H1 (cell line): ENCODE measurements at regions not wholly inside any gene's neighbourhood (a gene's known extent, or its start where the extent isn't known, plus 50 kb on each side); places are given as distances from the start of the nearest gene placed in this dataset.

Experiments
- CTCF ChIA-PET: fragments of 300-600 bp; sonication (Branson Sonifier 250); formaldehyde crosslinking; loops from one replicate; lab custom pipeline; 2021; ENCODE audit not compliant: partially characterized antibody; lab: Charles Lee
- POLR2A ChIA-PET: fragments of 300-600 bp; sonication (Branson Sonifier 250); formaldehyde crosslinking; loops from one replicate; lab custom pipeline; 2021; ENCODE audit warnings: inconsistent platforms; ENCODE audit not compliant: partially characterized antibody; lab: Charles Lee
- DNase-seq, 2 experiments: peaks; one replicate each; pipeline versions ENCODE4 v3.0.0 to v3.0.0-alpha.2; 2010 to 2022; ENCODE audit warnings: low spot score in 2 of 2, low read depth in 1 of 2, mixed read lengths in 1 of 2
- FAIRE-seq: peaks from 2 replicates; lab custom pipeline; 2011; peaks lifted over from hg19 to GRCh38; lab: Jason Lieb, UNC
- H2AFZ ChIP-seq: 2 replicates; pipeline ENCODE4 v1.8.1; 2012; ENCODE audit warnings: low read length, inconsistent platforms
- H2AK5ac ChIP-seq: 2 replicates; pipeline ENCODE4 v1.6.1; 2013; ENCODE audit warnings: low read depth, low read length
- H2BK120ac ChIP-seq: replicated peaks from 2 replicates; pipeline ENCODE3; 2013; ENCODE audit warnings: low read depth, low read length, inconsistent platforms
- H2BK12ac ChIP-seq: 2 replicates; pipeline ENCODE4 v1.6.1; 2013; ENCODE audit warnings: low read depth, low read length
- H2BK15ac ChIP-seq: 2 replicates; pipeline ENCODE4 v1.6.1; 2013; ENCODE audit warnings: low read length
- H2BK20ac ChIP-seq: 2 replicates; pipeline ENCODE4 v1.6.1; 2013; ENCODE audit warnings: low read length
- H2BK5ac ChIP-seq: 2 replicates; pipeline ENCODE4 v1.6.1; 2013; ENCODE audit warnings: low read depth, low read length
- H3K14ac ChIP-seq: 2 replicates; pipeline ENCODE4 v1.6.1; 2013; ENCODE audit warnings: inconsistent platforms; ENCODE audit not compliant: insufficient read length
- H3K18ac ChIP-seq: 2 replicates; pipeline ENCODE4 v1.6.1; 2013; ENCODE audit warnings: low read length; ENCODE audit errors: extremely low read depth
- H3K23ac ChIP-seq: 2 replicates; pipeline ENCODE4 v1.6.1; 2013; ENCODE audit warnings: inconsistent platforms; ENCODE audit not compliant: insufficient read length
- H3K23me2 ChIP-seq: 2 replicates; pipeline ENCODE4 v1.6.1; 2013; ENCODE audit warnings: low read depth, low read length
- H3K27ac ChIP-seq: 2 replicates; pipeline ENCODE4 v1.6.1; 2011; ENCODE audit warnings: low read depth, low read length, inconsistent platforms
- H3K27me3 ChIP-seq, 4 experiments: replicated peaks in 1 of 4; 1 replicate in 1 of 4; 2 replicates in 3 of 4; pipeline versions ENCODE4 v1.6.1 to v1.8.1; 2011 to 2013; ENCODE audit warnings: low read length in 3 of 4, mild to moderate bottlenecking in 3 of 4, inconsistent platforms in 2 of 4, mixed read lengths in 2 of 4, moderate library complexity in 1 of 4; ENCODE audit not compliant: control insufficient read depth in 3 of 4, insufficient read depth in 3 of 4; ENCODE audit errors: extremely low read depth in 1 of 4
- H3K36me3 ChIP-seq, 4 experiments: 2 replicates each; pipeline versions ENCODE4 v1.6.1 to v1.8.1; 2011 to 2013; ENCODE audit warnings: mild to moderate bottlenecking in 4 of 4, low read length in 3 of 4, moderate library complexity in 2 of 4, control low read depth in 1 of 4, inconsistent platforms in 1 of 4; ENCODE audit not compliant: insufficient read depth in 4 of 4, control insufficient read depth in 2 of 4
- H3K4ac ChIP-seq: replicated peaks from 2 replicates; pipeline ENCODE3; 2013; ENCODE audit warnings: low read length, low read depth, mixed read lengths, inconsistent platforms; ENCODE audit not compliant: insufficient read length
- H3K4me1 ChIP-seq, 4 experiments: replicated peaks in 1 of 4; 1 replicate in 1 of 4; 2 replicates in 3 of 4; pipeline versions ENCODE4 v1.6.1 to v1.8.1; 2011 to 2013; ENCODE audit warnings: low read length in 3 of 4, inconsistent platforms in 2 of 4, mixed read lengths in 1 of 4; ENCODE audit not compliant: insufficient read depth in 4 of 4, control insufficient read depth in 3 of 4
- H3K4me2 ChIP-seq, 2 experiments: 2 replicates each; pipeline versions ENCODE4 v1.6.1 to v1.8.1; 2011 to 2013; ENCODE audit warnings: low read depth in 2 of 2, low read length in 2 of 2, control low read depth in 1 of 2, inconsistent platforms in 1 of 2, mild to moderate bottlenecking in 1 of 2; ENCODE audit not compliant: insufficient read depth in 1 of 2
- H3K4me3 ChIP-seq, 4 experiments: fragments of 200-600, 300-600 bp in 1 of 4; sonication (generic), shearing (Covaris generic), sonication (Bioruptor Twin) in 1 of 4; 2 replicates each; pipeline versions ENCODE4 v1.5.1 to v1.8.1; 2011 to 2016; ENCODE audit warnings: low read length in 4 of 4, low read depth in 3 of 4, control low read depth in 2 of 4, inconsistent platforms in 2 of 4, mild to moderate bottlenecking in 2 of 4, mixed read lengths in 1 of 4, moderate library complexity in 1 of 4; ENCODE audit not compliant: insufficient read depth in 2 of 4; ENCODE audit errors: extremely low read depth in 1 of 4
- H3K56ac ChIP-seq: replicated peaks from 2 replicates; pipeline ENCODE3; 2013; ENCODE audit warnings: low read depth, mild to moderate bottlenecking, mixed read lengths, low read length, inconsistent platforms; ENCODE audit not compliant: insufficient read length
- H3K79me1 ChIP-seq: 2 replicates; pipeline ENCODE4 v1.6.1; 2013; ENCODE audit warnings: low read depth, low read length, control low read depth
- H3K79me2 ChIP-seq, 2 experiments: 2 replicates each; pipeline versions ENCODE4 v1.6.1 to v1.8.1; 2012 to 2013; ENCODE audit warnings: low read length in 2 of 2, mild to moderate bottlenecking in 2 of 2, inconsistent platforms in 1 of 2; ENCODE audit not compliant: insufficient read depth in 2 of 2, control insufficient read depth in 1 of 2
- H3K9ac ChIP-seq, 4 experiments: replicated peaks in 1 of 4; 1 replicate in 1 of 4; 2 replicates in 3 of 4; pipeline versions ENCODE4 v1.6.1 to v1.8.1; 2011 to 2013; ENCODE audit warnings: low read depth in 3 of 4, low read length in 3 of 4, control low read depth in 2 of 4, mild to moderate bottlenecking in 2 of 4, moderate library complexity in 2 of 4, inconsistent platforms in 1 of 4; ENCODE audit errors: extremely low read depth in 1 of 4
- H3K9me3 ChIP-seq, 2 experiments: 2 replicates each; pipeline versions ENCODE4 v1.6.1 to v1.8.1; 2012 to 2013; ENCODE audit warnings: mild to moderate bottlenecking in 2 of 2, moderate library complexity in 2 of 2, control low read depth in 1 of 2, inconsistent platforms in 1 of 2, low read depth in 1 of 2, low read length in 1 of 2, mixed read lengths in 1 of 2; ENCODE audit not compliant: insufficient read depth in 2 of 2
- H4K20me1 ChIP-seq, 2 experiments: replicated peaks in 1 of 2; 2 replicates each; pipeline versions ENCODE3 to v1.8.1; 2011 to 2013; ENCODE audit warnings: inconsistent platforms in 2 of 2, low read length in 2 of 2, mild to moderate bottlenecking in 1 of 2; ENCODE audit not compliant: insufficient read depth in 2 of 2, control insufficient read depth in 1 of 2
- H4K5ac ChIP-seq: 2 replicates; pipeline ENCODE4 v1.6.1; 2013; ENCODE audit warnings: low read length, low read depth, mixed read lengths, inconsistent platforms; ENCODE audit not compliant: insufficient read length
- H4K8ac ChIP-seq: 2 replicates; pipeline ENCODE4 v1.8.0; 2013; ENCODE audit warnings: mild to moderate bottlenecking, moderate library complexity, low read length, inconsistent platforms; ENCODE audit not compliant: insufficient read depth; ENCODE audit errors: extremely low read depth
- H4K91ac ChIP-seq: replicated peaks from 2 replicates; pipeline ENCODE3; 2013; ENCODE audit warnings: low read length, mixed read lengths, inconsistent platforms; ENCODE audit not compliant: insufficient read length
- CTBP2 ChIP-seq: IDR thresholded peaks from 2 replicates; pipeline ENCODE4 v1.7.0; 2011; ENCODE audit warnings: borderline replicate concordance, mild to moderate bottlenecking, moderate library complexity, mixed read lengths, low read length; ENCODE audit not compliant: insufficient read depth, insufficient read length
- EGR1 ChIP-seq: IDR thresholded peaks from 2 replicates; pipeline ENCODE4 v1.6.1; 2011; ENCODE audit warnings: low read depth, low read length, borderline replicate concordance
- KDM1A ChIP-seq: fragments of 200-600, 300-600 bp; sonication (generic); IDR thresholded peaks from 2 replicates; pipeline ENCODE4 v1.7.1; 2016; ENCODE audit warnings: mild to moderate bottlenecking, low read length, borderline replicate concordance
- SP1 ChIP-seq: IDR thresholded peaks from 2 replicates; pipeline ENCODE4 v1.6.1; 2011; ENCODE audit warnings: low read depth, low read length
- TCF12 ChIP-seq: IDR thresholded peaks from 2 replicates; pipeline ENCODE4 v1.6.1; 2011; ENCODE audit warnings: low read depth, mild to moderate bottlenecking, low read length
- WGBS, 2 experiments: shearing (Covaris generic) in 1 of 2; methylation state at CpG; one replicate each; pipeline versions ENCODE4 v1.1.6 to v1.1.7; 2013 to 2015; ENCODE audit warnings: low lambda C conversion rate in 2 of 2, mixed read lengths in 2 of 2, inconsistent platforms in 1 of 2, low coverage in 1 of 2, missing lambda C conversion rate in 1 of 2; ENCODE audit not compliant: insufficient replicate concordance in 2 of 2, insufficient coverage in 1 of 2, insufficient read length in 1 of 2; ENCODE audit errors: extremely low coverage in 1 of 2, missing lambda C conversion rate in 1 of 2; 5-methylcytosine and 5-hydroxymethylcytosine counted together

GRCh38 chr11:24161587-24161986, 335.3 kb upstream of the LUZP2 start:
- no peaks in the 10 kb centered on the region for H3K23me2 ChIP-seq
- H3K4me2 ChIP-seq: no peak overlapping the region
- H3K14ac ChIP-seq: no peak overlapping the region
- H2AFZ ChIP-seq: no peak overlapping the region
- H3K18ac ChIP-seq: no peak overlapping the region
- H2AK5ac ChIP-seq: no peak overlapping the region
- H4K20me1 ChIP-seq: no peaks in the 10 kb centered on the region
- no peak overlapping the region for H3K56ac ChIP-seq
- H4K5ac ChIP-seq: no peak overlapping the region
- no peak overlapping the region for H3K27ac ChIP-seq
- H3K4me1 ChIP-seq: no peaks in the 10 kb centered on the region
- H3K79me2 ChIP-seq: no peaks in the 10 kb centered on the region
- H2BK20ac ChIP-seq: no peak overlapping the region
- CTCF ChIA-PET: no interaction called here
- no peaks in the 10 kb centered on the region for H3K36me3 ChIP-seq
- no peak overlapping the region for H2BK5ac ChIP-seq
- no peak for TF ChIP-seq SP1
- TF ChIP-seq KDM1A: no peak
- no peak for TF ChIP-seq CTBP2
- no peak for TF ChIP-seq TCF12
- no peak for TF ChIP-seq EGR1
- H3K4me3 ChIP-seq: no peak overlapping the region
- H3K27me3 ChIP-seq: no peaks in the 10 kb centered on the region
- H3K9me3 ChIP-seq: no peaks in the 10 kb centered on the region
- 94% methylated on average over 13 of the region's 13 CpGs; no CpG with 5 or more reads in 1 of the 2 experiments for WGBS, 2 experiments
- H4K91ac ChIP-seq: no peak overlapping the region
- H3K79me1 ChIP-seq: no peaks in the 10 kb centered on the region
- no peak overlapping the region for H3K23ac ChIP-seq
- H2BK15ac ChIP-seq: no peak overlapping the region
- POLR2A ChIA-PET: no interaction called here
- H3K9ac ChIP-seq: no peak overlapping the region
- DNase-seq (no peak), FAIRE-seq (no peak)
- H2BK12ac ChIP-seq: no peak overlapping the region
- no peak overlapping the region for H4K8ac ChIP-seq
- H2BK120ac ChIP-seq: no peak overlapping the region
- H3K4ac ChIP-seq: no peak overlapping the region
